HG02852 (cell line): ENCODE measurements at regions not wholly inside any gene's neighbourhood (a gene's known extent, or its start where the extent isn't known, plus 50 kb on each side); places are given as distances from the start of the nearest gene placed in this dataset.
"Not testable (repeated sequence)": the region's sequence is repeated elsewhere in the genome, so short reads cannot be mapped to it uniquely, and the experiment has no call there.

ENCODE experiments used
- ATAC-seq: cut with Tn5 transposase; IDR thresholded peaks from one replicate; pipeline ENCODE4 v1.9.1; 2021; ENCODE audit warnings: mild to moderate bottlenecking, moderate library complexity; ENCODE audit not compliant: unreplicated experiment

DNA sequence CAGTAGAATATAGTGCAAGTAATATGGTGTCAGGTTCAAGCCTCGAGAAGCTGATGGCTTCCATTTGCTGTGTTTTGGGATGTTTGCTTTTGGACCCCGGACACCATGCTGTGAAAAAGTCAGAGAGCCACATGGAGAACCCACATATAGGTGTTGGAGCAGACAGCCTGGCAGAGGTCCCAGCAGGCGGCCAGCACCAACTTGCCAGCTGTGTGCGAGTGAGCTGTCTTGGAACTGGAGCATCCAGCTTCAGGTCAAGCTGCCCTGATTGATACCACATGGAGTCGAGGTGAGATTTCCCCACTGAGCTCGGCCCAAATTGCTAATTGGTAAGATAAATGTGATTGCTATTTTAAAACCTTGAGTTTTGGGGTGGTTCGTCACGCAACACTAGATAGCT is 185.7 kb upstream of the TBL1XR1 start:
- no peak for ATAC-seq

DNA sequence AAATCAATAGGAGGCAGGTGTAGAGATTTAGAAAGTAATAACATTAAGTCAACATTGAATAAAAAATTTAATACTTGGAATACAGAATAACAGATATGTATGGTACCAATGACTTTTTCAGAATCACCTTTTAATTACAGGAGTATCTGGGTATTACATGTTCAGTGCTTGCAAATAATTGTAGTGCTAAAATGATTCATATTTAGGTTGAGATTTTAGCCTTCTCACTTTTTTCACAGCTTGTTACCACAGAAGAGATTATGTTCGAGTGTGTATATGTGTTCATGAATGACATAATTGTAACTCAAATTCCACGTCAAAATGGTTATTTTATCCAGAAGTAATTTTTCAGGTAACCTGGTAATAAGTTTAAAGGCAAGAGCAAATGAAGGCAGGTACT is 187.9 kb upstream of the TBL1XR1 start:
- ATAC-seq, result no peak

DNA sequence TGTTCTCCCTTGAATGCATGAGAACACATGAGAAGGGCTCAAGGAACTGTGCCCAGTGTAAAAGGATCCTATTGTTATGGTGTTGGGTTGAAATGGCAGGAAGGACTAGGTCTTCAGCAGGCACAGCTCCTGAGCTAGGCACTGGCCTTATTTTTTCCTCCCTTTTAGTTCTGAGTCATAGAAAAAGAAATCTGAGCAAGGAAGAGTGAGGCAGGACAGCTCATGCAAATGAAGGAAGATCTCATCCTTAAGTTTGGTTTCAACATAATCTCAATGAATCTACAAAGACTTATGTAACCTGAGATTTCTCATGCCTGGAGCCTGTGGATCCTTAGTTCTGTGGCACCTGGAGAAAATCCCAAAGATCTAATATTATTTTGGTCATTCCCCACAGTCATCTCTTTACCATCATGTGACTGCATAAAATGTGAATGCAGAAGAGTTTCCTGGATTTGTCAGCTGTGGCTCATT is 188.6 kb upstream of the TBL1XR1 start:
- ATAC-seq, result no peak

DNA sequence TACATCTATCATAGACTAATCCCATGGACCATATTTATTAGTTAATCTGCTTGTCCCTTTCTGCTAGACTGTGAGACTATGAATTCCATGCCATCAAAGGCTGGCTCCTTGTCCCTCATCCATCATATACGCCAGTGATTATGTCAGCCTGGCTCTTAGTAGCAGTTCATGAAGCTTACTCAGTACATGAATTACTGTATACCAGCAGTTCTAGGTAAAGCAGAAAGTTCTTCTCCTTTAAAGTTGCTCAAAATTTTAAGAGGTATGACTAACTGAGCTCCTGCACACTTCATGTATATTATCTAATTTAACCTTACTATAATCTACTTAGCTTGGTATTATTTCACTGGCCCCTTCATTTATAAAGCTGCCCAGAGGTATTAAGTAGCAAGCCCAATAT is 190.9 kb upstream of the TBL1XR1 start:
- no peak for ATAC-seq

DNA sequence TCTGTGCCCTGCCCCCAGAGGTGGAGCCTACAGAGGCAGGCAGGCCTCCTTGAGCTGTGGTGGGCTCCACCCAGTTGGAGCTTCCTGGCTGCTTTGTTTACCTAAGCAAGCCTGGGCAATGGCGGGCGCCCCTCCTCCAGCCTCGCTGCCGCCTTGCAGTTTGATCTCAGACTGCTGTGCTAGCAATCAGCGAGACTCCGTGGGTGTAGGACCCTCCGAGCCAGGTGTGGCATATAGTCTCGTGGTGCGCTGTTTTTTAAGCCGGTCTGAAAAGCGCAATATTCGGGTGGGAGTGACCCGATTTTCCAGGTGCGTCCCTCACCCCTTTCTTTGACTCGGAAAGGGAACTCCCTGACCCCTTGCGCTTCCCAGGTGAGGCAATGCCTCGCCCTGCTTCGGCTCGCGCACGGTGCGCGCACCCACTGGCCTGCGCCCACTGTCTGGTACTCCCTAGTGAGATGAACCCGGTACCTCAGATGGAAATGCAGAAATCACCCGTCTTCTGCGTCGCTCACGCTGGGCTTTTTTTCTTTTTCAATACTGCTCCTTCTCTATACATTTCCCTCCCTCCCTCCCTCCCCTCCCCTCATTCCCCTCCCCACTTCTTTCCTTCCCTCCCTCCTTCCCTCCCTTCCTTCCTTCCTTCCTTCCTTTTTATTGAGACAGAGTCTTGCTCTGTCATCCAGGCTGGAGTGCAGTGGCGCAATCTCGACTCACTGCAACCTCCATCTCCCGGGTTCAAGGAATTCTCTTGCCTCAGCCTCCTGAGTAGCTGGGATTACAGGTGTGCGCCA is 197.1 kb upstream of the TBL1XR1 start:
- not testable (repeated sequence) for ATAC-seq

DNA sequence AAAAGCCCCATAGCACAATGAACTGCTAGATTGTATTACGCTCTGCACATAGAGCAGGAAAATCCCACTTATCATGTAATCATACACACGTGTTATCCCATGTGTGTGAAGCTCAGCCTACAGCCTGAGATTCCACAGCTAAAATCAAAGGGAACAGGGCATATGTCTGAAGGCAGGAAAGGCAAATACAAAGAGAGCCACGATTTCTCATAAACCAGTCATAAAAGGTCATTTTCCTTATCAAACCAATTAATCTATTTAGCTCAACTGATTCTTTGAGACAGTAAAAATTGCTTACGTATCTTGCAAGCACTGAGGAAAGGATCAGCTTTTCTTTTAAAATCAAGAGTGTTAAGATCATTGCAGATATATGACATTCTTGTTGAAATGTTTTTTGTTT is 199.5 kb upstream of the TBL1XR1 start:
- no peak for ATAC-seq

DNA sequence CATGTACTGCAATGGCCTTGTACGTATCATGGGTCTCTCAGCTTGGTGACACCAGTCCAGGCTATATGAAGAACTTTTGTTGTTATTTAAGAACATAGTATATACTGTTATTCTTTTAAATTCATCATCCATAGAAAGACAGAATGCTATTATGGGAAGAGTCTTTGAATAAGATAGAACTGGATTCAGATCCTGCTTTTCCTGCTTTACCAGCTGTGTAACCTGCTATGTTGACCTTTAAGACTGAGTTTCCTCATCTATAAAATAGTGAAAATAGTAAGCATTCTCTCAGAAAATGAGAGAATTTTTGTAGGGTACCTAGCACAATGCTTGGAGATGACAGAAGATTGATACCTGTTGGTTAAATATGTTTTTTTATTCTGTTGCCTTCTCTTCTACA is 204.1 kb upstream of the TBL1XR1 start:
- ATAC-seq, result no peak

DNA sequence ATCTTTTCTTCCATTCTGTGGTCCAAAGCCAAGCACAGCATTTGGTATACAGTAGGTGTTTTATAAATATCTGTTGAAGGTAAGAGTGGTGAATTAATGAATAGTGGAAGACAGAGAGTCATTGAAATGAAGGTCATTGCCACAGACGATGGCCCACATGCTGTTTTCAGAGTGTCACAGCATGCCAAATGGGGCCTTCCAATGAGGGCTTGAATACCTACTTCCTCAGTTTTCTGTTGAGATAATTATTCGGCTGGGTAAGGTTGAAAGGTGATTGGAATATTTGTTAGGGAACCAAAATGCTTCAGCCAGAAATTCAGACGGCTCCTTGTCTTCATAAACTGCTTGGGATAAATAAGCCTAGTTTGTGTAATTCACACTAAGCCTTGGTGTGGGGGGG is 205.3 kb upstream of the TBL1XR1 start:
- no peak for ATAC-seq

DNA sequence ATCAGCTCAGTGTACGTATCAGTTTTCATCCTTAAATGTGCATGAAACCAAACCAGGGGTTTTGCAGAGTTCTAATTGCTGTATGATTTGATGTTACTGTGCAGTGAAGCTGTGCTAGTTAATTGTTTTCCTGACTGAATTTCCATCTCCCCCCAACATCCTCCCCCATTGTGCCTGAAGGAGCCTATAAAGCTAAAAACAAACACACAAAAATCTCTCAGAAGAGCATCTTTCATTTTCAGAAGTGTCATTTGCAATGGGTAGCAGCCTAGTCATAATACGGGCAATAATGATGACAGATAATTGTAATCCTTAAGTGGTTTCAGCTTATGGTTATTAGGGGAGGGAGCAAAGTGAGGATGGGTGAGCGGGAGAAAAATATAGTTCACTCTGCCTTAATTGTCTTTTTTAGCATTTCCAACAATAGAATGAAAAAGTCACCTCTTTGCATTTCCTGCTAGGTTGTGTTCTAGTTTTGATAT is 207.9 kb upstream of the TBL1XR1 start:
- ATAC-seq, result no peak

DNA sequence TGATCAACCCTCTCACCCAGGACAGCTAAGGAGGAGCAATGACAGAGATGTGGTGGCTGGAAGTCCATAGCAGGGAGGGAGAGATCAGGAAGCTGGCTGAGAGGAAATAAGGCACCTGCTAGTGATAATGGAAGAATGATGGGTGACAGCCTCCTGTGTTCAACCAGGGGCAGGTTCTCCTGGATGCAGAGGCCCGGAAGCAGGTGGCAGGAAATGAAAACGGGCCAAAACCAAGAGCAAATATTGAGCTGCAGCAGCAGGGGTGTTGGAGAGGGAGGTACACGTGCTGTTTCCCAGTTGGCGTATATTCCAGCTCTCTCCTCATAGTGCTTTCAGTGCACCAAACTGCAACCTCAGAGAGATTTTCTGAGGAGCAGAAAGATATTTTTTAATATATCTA is 213.4 kb upstream of the TBL1XR1 start:
- no peak for ATAC-seq

DNA sequence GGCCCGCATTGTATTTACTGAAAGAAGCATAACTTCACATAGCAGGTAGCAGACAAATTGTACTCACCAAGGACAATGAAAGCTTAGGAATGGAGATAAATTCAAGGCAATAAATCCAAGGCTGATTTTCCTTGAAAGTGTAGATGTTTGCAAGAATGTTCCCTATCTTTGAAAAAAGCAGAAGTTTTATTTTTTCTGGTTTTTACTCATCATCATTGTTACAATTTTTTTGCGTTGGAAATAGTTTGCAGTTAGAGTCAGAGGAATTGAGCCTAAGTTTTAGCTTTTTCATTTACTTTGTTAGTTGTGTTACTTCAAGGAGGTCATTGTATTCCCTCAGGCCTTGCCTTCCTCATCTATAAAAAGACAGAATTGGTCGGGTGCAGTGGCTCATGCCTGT is 213.9 kb upstream of the TBL1XR1 start:
- no peak for ATAC-seq

DNA sequence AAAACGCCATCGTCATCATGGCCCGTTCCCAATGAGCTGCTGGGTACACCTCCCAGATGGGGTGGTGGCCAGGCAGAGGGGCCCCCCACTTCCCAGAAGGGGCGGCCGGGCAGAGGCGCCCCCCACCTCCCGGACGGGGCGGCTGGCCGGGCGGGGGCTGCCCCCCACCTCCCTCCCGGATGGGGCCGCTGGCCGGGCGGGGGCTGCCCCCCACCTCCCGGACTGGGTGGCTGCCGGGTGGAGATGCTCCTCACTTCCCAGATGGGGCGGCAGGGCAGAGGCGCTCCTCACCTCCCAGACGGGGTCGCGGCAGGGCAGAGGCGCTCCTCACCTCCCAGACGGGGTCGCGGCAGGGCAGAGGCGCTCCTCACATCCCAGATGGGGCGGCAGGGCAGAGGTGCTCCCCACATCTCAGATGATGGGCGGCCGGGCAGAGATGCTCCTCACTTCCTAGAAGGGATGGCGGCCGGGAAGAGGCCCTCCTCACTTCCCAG is 215.4 kb upstream of the TBL1XR1 start:
- ATAC-seq, result not testable (repeated sequence)

DNA sequence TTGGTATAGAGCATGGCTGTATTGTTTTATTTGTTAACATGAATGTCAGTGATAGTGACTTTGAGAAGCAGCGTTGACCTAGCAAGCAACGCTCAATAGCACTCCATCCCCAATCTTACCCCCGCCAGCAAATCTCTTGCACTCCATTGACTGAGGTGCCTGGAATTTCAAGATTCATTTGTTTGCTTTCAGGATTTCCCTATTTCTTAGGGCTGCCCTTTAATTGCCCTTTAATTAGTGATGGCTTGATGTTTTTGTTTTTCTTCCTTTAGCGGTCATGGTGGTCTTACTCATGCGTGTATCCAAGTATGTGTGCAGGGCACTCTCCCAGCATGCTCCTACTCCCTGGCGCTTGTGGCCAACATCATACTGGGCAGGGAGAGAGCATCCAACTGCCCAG is 216.8 kb upstream of the TBL1XR1 start:
- ATAC-seq, result no peak

DNA sequence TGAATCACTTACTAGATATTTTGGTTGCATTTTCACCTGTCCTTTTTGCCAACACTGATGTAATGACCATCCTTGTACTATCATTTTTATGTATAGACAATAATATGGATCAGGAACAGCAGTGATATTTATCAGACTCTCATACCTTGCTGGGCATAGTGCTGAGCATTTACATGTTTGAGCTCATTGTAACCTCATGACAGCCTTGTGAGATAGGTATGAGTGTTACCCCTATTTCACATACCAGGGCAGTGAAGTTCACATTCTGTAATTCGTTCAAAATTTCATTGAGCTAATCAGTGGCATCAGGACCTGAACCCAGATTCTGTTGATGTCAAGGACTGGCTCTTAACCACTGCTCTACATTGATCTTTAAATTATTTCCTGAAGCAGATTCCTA is 221.5 kb upstream of the TBL1XR1 start:
- ATAC-seq, result no peak

DNA sequence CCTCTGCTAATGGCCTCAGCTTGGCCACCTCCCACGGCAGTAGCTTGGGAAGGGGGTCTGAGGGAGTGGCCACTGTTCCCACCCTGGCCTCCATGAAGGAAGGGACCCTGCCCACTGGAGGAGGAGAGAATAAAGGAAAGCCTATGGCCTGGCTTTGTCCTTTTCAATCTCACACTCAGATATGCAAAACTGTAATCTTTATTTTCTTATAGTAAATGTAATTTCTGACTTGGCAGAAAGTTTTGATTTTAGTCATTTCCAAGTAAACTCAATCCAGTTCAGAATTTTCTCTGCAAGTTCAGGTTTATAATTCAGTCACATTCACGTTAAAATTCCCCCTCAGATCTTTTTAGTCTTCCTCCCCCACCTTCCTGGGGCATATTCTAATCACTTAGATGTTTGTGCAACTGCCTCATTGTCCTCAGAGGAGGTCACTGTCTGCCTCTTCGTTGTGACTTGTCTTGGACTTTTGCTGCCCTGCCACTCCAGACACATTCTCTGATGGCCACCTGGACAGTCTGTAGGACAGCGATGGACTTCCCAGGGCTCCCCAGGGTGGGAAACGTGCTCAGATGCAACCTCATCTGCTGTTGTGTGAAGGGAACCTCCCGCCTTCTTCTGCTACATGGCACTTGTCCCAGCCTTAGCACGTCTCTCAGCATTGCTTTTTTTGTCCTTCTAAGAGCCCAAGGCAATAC is 222.8 kb upstream of the TBL1XR1 start:
- peak; percentile 76 for ATAC-seq

DNA sequence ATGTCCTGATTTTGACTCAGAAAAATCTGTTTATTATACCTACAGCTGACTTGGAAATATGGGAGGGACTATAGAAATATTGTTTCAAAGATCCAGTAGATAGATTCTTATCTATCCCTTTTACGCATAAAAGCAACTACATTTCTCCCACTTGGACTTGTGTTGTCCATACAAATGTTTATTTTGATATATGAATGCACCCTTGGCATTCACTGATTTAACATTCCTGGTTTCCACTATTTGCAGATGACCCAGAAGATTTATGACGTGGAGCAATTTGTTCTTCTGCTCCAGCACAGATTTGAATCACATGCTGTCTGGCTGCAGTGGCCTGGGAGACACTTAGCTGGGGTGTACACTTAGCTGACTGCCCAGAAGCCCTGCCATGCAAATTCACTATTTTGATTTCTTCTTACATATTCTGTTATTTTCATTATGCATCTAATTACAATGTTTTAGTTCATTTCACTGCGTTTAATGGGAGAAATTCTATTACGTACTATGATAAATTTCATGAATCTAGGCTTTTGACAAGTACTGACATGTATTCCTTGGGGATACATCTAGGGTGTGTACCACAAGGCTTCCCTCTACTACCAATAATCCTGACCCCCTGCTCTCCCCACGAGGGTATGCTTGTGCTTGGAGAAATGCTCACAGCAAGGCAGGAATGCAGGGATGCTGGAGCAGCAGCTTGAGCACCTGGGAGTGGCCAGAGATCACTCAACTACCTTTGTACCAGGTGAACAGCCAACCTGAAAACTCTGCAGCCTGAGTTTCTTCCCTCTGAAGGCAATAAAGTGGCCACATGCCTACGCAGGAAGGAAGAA is 223.6 kb upstream of the TBL1XR1 start:
- no peak for ATAC-seq

DNA sequence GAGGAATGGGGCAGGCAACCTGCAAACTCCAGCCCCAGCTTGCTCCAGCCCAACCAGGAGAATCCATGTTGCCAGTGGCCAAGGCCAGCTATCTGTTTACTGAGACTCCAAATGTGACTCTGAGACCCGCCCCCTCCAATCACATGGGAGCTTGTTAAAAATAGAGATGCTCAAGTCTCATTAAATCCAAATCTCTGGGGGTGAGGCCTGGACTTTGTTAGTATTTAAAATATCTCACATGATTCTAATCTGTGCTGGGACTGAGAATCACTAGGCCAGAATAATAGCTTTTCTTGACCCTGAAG is 224.2 kb upstream of the TBL1XR1 start:
- no peak for ATAC-seq

DNA sequence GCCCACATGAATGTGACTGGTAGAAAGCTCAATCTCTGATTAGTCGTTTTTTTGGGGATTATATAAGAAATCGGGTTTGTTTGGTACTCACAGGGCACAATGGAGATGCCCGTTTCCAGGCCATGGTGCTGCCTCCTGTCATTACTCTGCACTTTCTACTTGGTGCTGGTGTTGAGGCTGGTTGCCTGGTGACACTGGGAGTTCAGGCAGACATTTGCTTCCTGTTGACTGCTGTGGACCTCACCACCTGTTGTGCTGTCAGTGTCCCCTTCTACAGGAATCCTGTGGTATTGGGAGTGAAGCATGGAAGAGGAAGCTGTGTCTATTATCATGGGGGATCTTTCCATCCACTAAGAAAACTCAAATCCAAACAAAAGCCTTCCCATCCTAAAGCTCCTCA is 227.2 kb upstream of the TBL1XR1 start:
- no peak for ATAC-seq

DNA sequence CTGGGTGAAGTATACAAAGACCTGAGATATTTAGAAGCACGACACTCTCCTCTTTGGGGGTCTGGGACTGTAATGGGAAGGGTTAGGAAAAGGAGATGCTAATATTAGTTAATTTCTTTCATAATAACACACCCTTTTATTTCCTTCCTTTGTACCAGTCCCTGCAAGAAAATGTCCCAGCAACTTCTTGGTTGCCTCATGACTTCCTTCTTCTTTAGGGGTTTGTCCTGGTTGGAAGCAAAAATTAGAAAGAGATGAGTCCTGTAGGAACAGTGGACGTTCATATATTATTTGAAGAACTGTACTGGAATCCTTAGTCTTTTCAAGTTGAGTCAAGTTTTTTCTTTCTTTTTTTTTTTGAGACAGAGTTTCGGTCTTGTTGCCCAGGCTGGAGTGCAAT is 227.8 kb upstream of the TBL1XR1 start:
- ATAC-seq, result no peak

DNA sequence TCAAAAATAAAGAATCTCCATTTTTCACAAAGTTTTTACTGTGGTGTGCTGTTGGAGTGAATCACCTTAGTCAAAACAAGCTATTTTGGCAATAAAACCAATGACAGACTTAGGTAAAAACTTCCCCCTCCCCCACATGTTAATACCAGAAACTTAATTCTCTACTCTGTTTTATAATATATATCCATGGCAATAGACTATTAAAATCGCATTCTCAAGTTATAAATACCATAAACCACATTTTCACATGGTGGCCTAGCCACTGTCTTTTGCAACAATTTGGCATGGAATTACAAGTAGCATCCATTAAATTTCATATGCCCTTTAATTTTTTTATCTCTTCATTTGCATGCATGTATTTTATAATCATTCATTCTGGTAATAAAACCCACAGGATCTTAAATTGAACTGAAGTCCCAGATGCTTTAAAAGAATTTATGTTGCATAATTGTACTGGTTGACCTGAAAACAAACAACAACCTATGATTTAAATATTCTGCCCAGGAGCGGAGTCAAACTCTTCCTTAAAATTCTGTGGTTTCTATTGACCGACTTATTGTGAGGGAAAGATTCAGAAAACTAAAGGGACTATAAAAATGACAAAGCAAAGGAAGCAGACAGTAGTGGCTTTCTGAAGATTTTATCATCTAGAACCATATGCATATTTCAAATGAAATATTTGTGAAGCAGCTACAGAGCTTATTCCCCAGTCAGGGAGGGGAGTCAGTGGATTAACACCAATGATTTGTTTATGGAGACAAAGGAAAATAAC is 229.0 kb upstream of the TBL1XR1 start:
- no peak for ATAC-seq
